Occipital lobe (tissue), 1 donor: ENCODE measurements at regions not wholly inside any gene's neighbourhood (a gene's known extent, or its start where the extent isn't known, plus 50 kb on each side); places are given as distances from the start of the nearest gene placed in this dataset.

Experiments
- DNase-seq: peaks from one replicate; lab custom pipeline; 2025; lab: John Stamatoyannopoulos, UW

- DNase-seq = no peak
These were observed 194.8 kb upstream of the RGMA start for GRCh38 chr15:93283854-93284253.

GRCh38 chr15:93282808-93283207 lies 193.8 kb upstream of the RGMA start:
- DNase-seq = no peak

GRCh38 chr15:93278783-93279182 lies 189.8 kb upstream of the RGMA start:
- DNase-seq = no peak

GRCh38 chr15:93278006-93278405 lies 189.0 kb upstream of the RGMA start:
- no peak for DNase-seq

- no peak for DNase-seq
These were observed 185.2 kb upstream of the RGMA start for GRCh38 chr15:93274257-93274656.

GRCh38 chr15:93271871-93272270 lies 182.9 kb upstream of the RGMA start:
- no peak for DNase-seq

- no peak for DNase-seq
These were observed 182.0 kb upstream of the RGMA start for GRCh38 chr15:93270937-93271467.

- no peak for DNase-seq
These were observed 179.1 kb upstream of the RGMA start for GRCh38 chr15:93268066-93268465.

- DNase-seq = no peak
These were observed 177.3 kb upstream of the RGMA start for GRCh38 chr15:93266291-93266690.

- DNase-seq = no peak
These were observed 176.1 kb upstream of the RGMA start for GRCh38 chr15:93265111-93265556.

GRCh38 chr15:93261845-93262244 lies 172.8 kb upstream of the RGMA start:
- DNase-seq = no peak

- no peak for DNase-seq
These were observed 168.9 kb upstream of the RGMA start for GRCh38 chr15:93257920-93258319.

GRCh38 chr15:93253681-93254080 lies 164.7 kb upstream of the RGMA start:
- no peak for DNase-seq

GRCh38 chr15:93252780-93253179 lies 163.8 kb upstream of the RGMA start:
- no peak for DNase-seq

GRCh38 chr15:93250950-93251349 lies 161.9 kb upstream of the RGMA start:
- no peak for DNase-seq

- DNase-seq = no peak
These were observed 161.2 kb upstream of the RGMA start for GRCh38 chr15:93250209-93250608.

- no peak for DNase-seq
These were observed 160.6 kb upstream of the RGMA start for GRCh38 chr15:93249623-93250022.

- DNase-seq = no peak
These were observed 158.6 kb upstream of the RGMA start for GRCh38 chr15:93247466-93248121.

- DNase-seq = no peak
These were observed 157.5 kb upstream of the RGMA start for GRCh38 chr15:93246266-93247242.

GRCh38 chr15:93245661-93246042 lies 156.6 kb upstream of the RGMA start:
- DNase-seq = no peak

- DNase-seq = no peak
These were observed 156.0 kb upstream of the RGMA start for GRCh38 chr15:93244696-93245660.
